ENCODE measurements at regions not wholly inside any gene's neighbourhood (a gene's known extent, or its start where the extent isn't known, plus 50 kb on each side); places are given as distances from the start of the nearest gene placed in this dataset.
A peak's percentile ranks its signal among the peaks of the same experiment; 100 is the strongest.

DNA sequence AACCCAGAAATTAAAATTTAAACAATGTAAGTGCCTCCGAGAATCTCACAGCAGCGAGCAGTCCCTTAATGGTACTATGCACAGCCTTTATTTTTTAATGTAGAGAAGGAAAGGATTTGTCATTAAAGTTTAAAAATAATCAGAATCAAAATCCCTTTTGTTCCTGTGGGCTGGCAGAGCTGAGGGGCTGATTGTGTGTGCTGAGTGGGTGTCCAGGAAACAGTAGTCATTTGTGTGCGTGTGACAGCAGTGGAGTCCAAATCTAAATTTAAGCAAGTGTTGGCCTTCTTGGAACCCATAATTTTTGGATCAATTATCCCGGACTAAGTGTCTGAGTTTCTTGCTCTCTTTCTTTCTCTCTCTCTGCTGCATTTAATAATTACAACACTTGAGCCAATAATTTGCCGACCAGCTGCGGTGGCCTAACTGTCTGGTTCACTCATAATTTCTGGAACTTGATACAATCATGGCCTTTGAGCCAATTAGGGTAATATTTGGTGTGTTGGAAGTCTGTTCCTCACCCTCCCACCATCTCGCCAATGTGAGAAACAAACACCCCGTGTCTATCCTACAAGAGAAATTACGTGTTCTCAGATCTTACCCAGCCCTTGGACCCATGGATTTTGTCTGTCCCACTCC lies 528.0 kb downstream of the SOX6 start:
- no peak for DNase-seq
- H3K27me3 ChIP-seq = no peaks in the 10 kb centered on the region
- no peaks in the 10 kb centered on the region for H3K36me3 ChIP-seq
- H3K9me3 ChIP-seq = no peaks in the 10 kb centered on the region
- no peak overlapping the region for H3K4me3 ChIP-seq
- no peak for TF ChIP-seq POLR2A (IDR thresholded peaks at IDR 0.05)
- TF ChIP-seq, protein P1, sequence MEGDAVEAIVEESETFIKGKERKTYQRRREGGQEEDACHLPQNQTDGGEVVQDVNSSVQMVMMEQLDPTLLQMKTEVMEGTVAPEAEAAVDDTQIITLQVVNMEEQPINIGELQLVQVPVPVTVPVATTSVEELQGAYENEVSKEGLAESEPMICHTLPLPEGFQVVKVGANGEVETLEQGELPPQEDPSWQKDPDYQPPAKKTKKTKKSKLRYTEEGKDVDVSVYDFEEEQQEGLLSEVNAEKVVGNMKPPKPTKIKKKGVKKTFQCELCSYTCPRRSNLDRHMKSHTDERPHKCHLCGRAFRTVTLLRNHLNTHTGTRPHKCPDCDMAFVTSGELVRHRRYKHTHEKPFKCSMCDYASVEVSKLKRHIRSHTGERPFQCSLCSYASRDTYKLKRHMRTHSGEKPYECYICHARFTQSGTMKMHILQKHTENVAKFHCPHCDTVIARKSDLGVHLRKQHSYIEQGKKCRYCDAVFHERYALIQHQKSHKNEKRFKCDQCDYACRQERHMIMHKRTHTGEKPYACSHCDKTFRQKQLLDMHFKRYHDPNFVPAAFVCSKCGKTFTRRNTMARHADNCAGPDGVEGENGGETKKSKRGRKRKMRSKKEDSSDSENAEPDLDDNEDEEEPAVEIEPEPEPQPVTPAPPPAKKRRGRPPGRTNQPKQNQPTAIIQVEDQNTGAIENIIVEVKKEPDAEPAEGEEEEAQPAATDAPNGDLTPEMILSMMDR (IDR thresholded peaks at IDR 0.05) = no peak
- intact Hi-C loops (cut with DNase I; ENCODE audit: low total_unique reads) = no loop called here
- no peaks in the 10 kb centered on the region for H3K4me1 ChIP-seq
- H3K27ac ChIP-seq = peak overlapping the region in 1 of 2 donors; percentile 42

GRCh38 chr11:15829312-15829711 lies 527.0 kb downstream of the SOX6 start:
- intact Hi-C loops (cut with DNase I; ENCODE audit: low total_unique reads) = no loop called here
- H3K36me3 ChIP-seq = no peaks in the 10 kb centered on the region
- no peak for DNase-seq
- no peaks in the 10 kb centered on the region for H3K4me1 ChIP-seq
- H3K27ac ChIP-seq = peak overlapping the region in 1 of 2 donors; percentile 42
- no peak overlapping the region for H3K4me3 ChIP-seq
- no peaks in the 10 kb centered on the region for H3K9me3 ChIP-seq
- H3K27me3 ChIP-seq = no peaks in the 10 kb centered on the region
- TF ChIP-seq, protein P1 (IDR thresholded peaks at IDR 0.05) = no peak
- no peak for TF ChIP-seq POLR2A (IDR thresholded peaks at IDR 0.05)

DNA sequence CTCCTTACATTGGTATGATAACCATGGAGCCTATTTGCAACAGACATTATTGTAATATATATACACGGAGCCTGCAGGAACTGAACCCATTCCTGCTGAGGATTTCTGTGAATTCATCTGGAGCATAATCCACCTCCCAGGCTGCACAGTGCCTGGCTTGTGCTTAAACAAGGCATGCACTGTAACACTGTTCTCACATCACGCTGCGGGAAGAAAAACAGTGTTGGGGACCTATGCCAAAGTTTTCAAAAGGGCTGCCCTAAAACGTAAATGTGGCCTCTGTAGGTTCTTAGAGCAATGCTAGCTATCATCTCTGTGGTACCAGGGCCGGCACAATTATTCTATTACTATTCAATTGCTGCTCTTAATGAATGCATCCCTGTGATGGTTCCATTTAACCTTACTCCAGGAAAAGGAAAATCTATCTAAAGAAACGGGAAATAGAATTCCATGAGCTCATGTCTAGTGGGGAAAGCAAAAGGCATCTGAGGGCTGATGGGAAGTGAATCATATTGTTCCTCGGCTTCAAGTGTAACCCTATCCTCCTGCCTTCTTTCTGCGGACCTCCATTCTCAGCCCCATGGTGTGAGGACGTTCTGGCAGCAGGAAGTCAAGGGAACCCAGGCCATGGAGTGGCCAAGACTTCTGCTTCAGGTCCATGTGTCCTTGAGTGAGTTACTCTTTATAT lies 525.5 kb downstream of the SOX6 start:
- no peaks in the 10 kb centered on the region for H3K4me1 ChIP-seq
- no peak overlapping the region for H3K27ac ChIP-seq
- H3K36me3 ChIP-seq = no peaks in the 10 kb centered on the region
- H3K9me3 ChIP-seq = no peaks in the 10 kb centered on the region
- H3K4me3 ChIP-seq = no peak overlapping the region
- no peak for DNase-seq
- no peak for TF ChIP-seq POLR2A (IDR thresholded peaks at IDR 0.05)
- TF ChIP-seq, protein P1 (IDR thresholded peaks at IDR 0.05) = no peak
- H3K27me3 ChIP-seq = no peaks in the 10 kb centered on the region
- intact Hi-C loops (cut with DNase I; ENCODE audit: low total_unique reads) = no loop called here

GRCh38 chr11:15835788-15836411 lies 520.4 kb downstream of the SOX6 start:
- H3K4me3 ChIP-seq = no peak overlapping the region
- H3K27me3 ChIP-seq = no peaks in the 10 kb centered on the region
- peak; percentile 43 to 59 for DNase-seq
- no peaks in the 10 kb centered on the region for H3K36me3 ChIP-seq
- H3K4me1 ChIP-seq = peaks cover 0 to 4% of the 10 kb centered on the region in 2 donors
- H3K27ac ChIP-seq = peak overlapping the region in 1 of 2 donors; percentile 12
- intact Hi-C loops (cut with DNase I; ENCODE audit: low total_unique reads) = no loop called here
- H3K9me3 ChIP-seq = no peaks in the 10 kb centered on the region
- TF ChIP-seq, protein P1 (IDR thresholded peaks at IDR 0.05) = no peak
- TF ChIP-seq POLR2A (IDR thresholded peaks at IDR 0.05) = no peak

DNA sequence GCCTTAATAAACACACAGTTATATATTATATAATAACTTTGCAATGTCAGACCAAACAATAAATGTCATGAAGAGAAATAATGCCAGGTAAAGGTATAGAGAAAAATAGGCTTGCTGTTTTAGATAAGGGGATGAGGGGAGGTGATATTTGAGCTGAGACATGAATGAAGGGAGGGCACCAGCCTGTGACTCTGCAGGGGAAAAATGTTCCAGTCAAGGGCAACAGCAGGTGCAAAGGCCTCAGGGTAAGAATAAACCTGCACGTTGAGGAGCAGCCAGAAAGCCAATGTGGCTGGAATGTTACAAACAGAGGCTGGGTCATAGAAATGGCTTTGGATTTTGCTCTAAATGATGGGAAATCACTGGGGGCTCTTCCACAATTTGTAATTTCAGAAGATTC lies 519.6 kb downstream of the SOX6 start:
- TF ChIP-seq POLR2A (IDR thresholded peaks at IDR 0.05) = no peak
- TF ChIP-seq, protein P1 (IDR thresholded peaks at IDR 0.05) = no peak
- H3K36me3 ChIP-seq = no peaks in the 10 kb centered on the region
- DNase-seq = no peak
- no peaks in the 10 kb centered on the region for H3K9me3 ChIP-seq
- no peak overlapping the region for H3K4me3 ChIP-seq
- H3K27ac ChIP-seq = no peak overlapping the region
- no peaks in the 10 kb centered on the region for H3K27me3 ChIP-seq
- intact Hi-C loops (cut with DNase I; ENCODE audit: low total_unique reads) = no loop called here
- H3K4me1 ChIP-seq = peaks cover 0 to 4% of the 10 kb centered on the region in 2 donors

Data from uterus (tissue), 3 donors.